Loucy (cell line): ENCODE measurements at regions not wholly inside any gene's neighbourhood (a gene's known extent, or its start where the extent isn't known, plus 50 kb on each side); places are given as distances from the start of the nearest gene placed in this dataset.

ENCODE experiments used
- H2AFZ ChIP-seq: fragments of 200-600 bp; sonication (generic); 2 replicates; pipeline ENCODE4 v1.6.0; 2016; ENCODE audit warnings: antibody characterized with exemption, mild to moderate bottlenecking, low read length, moderate library complexity
- H3F3A ChIP-seq: fragments of 200-600 bp; 2 replicates; pipeline ENCODE4 v1.6.0; 2016; ENCODE audit warnings: antibody characterized with exemption, low read depth, mild to moderate bottlenecking
- H3K27me3 ChIP-seq: fragments of 200-600 bp; sonication (generic); 2 replicates; pipeline ENCODE4 v1.6.1; 2014; ENCODE audit warnings: low read length, mild to moderate bottlenecking; ENCODE audit not compliant: insufficient read depth, poor library complexity, severe bottlenecking
- H3K36me3 ChIP-seq: fragments of 200-600 bp; sonication (generic); 2 replicates; pipeline ENCODE4 v1.6.1; 2016; ENCODE audit warnings: low read length; ENCODE audit not compliant: insufficient read depth
- H3K4me1 ChIP-seq: fragments of 200-600 bp; sonication (generic); 2 replicates; pipeline ENCODE4 v1.5.1; 2014; ENCODE audit warnings: low read length, mild to moderate bottlenecking; ENCODE audit not compliant: insufficient read depth, poor library complexity, severe bottlenecking
- H3K4me2 ChIP-seq: fragments of 200-600 bp; sonication (generic); 2 replicates; pipeline ENCODE4 v1.6.0; 2014; ENCODE audit warnings: antibody characterized with exemption, low read length, low read depth, mild to moderate bottlenecking; ENCODE audit not compliant: poor library complexity, severe bottlenecking
- H3K4me3 ChIP-seq: fragments of 200-600 bp; sonication (generic); 2 replicates; pipeline ENCODE4 v1.5.1; 2014; ENCODE audit warnings: low read length, mild to moderate bottlenecking, mixed read lengths; ENCODE audit not compliant: poor library complexity, severe bottlenecking
- H3K79me2 ChIP-seq: fragments of 200-600 bp; sonication (generic); 2 replicates; pipeline ENCODE4 v1.6.1; 2014; ENCODE audit warnings: low read length; ENCODE audit not compliant: insufficient read depth
- H3K9ac ChIP-seq: fragments of 200-600 bp; sonication (generic); 2 replicates; pipeline ENCODE4 v1.6.0; 2014; ENCODE audit warnings: mild to moderate bottlenecking, low read depth, low read length, moderate library complexity; ENCODE audit not compliant: poor library complexity, severe bottlenecking
- H3K9me2 ChIP-seq: fragments of 200-600 bp; sonication (generic); replicated peaks from 2 replicates; pipeline ENCODE4 v1.6.1; 2016; ENCODE audit warnings: low read depth, low read length, mixed read lengths
- H3K9me3 ChIP-seq: fragments of 200-600 bp; sonication (generic); 2 replicates; pipeline ENCODE4 v1.6.1; 2014; ENCODE audit warnings: mild to moderate bottlenecking, antibody characterized with exemption, low read length, low read depth; ENCODE audit not compliant: insufficient read depth
- H4K20me1 ChIP-seq: fragments of 200-600 bp; sonication (generic); 2 replicates; pipeline ENCODE4 v1.6.0; 2014; ENCODE audit warnings: antibody characterized with exemption, low read length, mild to moderate bottlenecking; ENCODE audit not compliant: insufficient read depth, poor library complexity, severe bottlenecking
- CTCF ChIP-seq: fragments of 200-600 bp; sonication (generic); conservative IDR thresholded peaks from 2 replicates; pipeline ENCODE4 v1.5.1; 2014; ENCODE audit warnings: mild to moderate bottlenecking, antibody characterized with exemption, low read length
- EZH2phosphoT487 ChIP-seq: fragments of 200-600 bp; IDR thresholded peaks from 2 replicates; pipeline ENCODE4 v1.6.1; 2018; ENCODE audit warnings: antibody characterized with exemption, mild to moderate bottlenecking, moderate library complexity, borderline replicate concordance

GRCh38 chr6:18324706-18325042, 60.3 kb upstream of the DEK start:
- no peaks in the 10 kb centered on the region for H3K9me3 ChIP-seq

GRCh38 chr6:18323935-18324705, 59.8 kb upstream of the DEK start:
- no peak overlapping the region for H3K4me2 ChIP-seq
- H3K36me3 ChIP-seq, result no peaks in the 10 kb centered on the region
- H3K4me3 ChIP-seq, result no peak overlapping the region
- H3K4me1 ChIP-seq, result no peaks in the 10 kb centered on the region
- H3K9me3 ChIP-seq, result no peaks in the 10 kb centered on the region
- no peak overlapping the region for H2AFZ ChIP-seq
- H3K9ac ChIP-seq, result no peak overlapping the region
- no peaks in the 10 kb centered on the region for H3K79me2 ChIP-seq
- H3K27me3 ChIP-seq, result no peaks in the 10 kb centered on the region
- H4K20me1 ChIP-seq, result no peaks in the 10 kb centered on the region
- H3F3A ChIP-seq, result no peaks in the 10 kb centered on the region
- no peaks in the 10 kb centered on the region for H3K9me2 ChIP-seq
- no peak for TF ChIP-seq EZH2phosphoT487
- peak; percentile 93 for TF ChIP-seq CTCF

More at GRCh38 chr6:18324706-18325042, 60.3 kb upstream of the DEK start:
- Histone ChIP-seq H3F3A (no peaks in the 10 kb centered on the region), H2AFZ (no peak overlapping the region), H3K4me1 (no peaks in the 10 kb centered on the region), H3K9me2 (no peaks in the 10 kb centered on the region), H3K4me3 (no peak overlapping the region), H4K20me1 (no peaks in the 10 kb centered on the region), H3K36me3 (no peaks in the 10 kb centered on the region), H3K9ac (no peak overlapping the region), H3K4me2 (no peak overlapping the region), H3K79me2 (no peaks in the 10 kb centered on the region), H3K27me3 (no peaks in the 10 kb centered on the region)
- TF ChIP-seq CTCF (no peak), EZH2phosphoT487 (no peak)

- Histone ChIP-seq H3K4me1 (no peaks in the 10 kb centered on the region), H3K4me2 (no peak overlapping the region), H3K9ac (no peak overlapping the region), H3K27me3 (no peaks in the 10 kb centered on the region), H3K79me2 (no peaks in the 10 kb centered on the region), H4K20me1 (no peaks in the 10 kb centered on the region), H3K9me3 (no peaks in the 10 kb centered on the region), H3K4me3 (no peak overlapping the region), H3K9me2 (no peaks in the 10 kb centered on the region), H3F3A (no peaks in the 10 kb centered on the region), H3K36me3 (no peaks in the 10 kb centered on the region), H2AFZ (no peak overlapping the region)
- TF ChIP-seq CTCF (no peak), EZH2phosphoT487 (no peak)
Measured at GRCh38 chr6:18317850-18318249, 53.5 kb upstream of the DEK start.
